ENCODE measurements at regions not wholly inside any gene's neighbourhood (a gene's known extent, or its start where the extent isn't known, plus 50 kb on each side); places are given as distances from the start of the nearest gene placed in this dataset.

DNA sequence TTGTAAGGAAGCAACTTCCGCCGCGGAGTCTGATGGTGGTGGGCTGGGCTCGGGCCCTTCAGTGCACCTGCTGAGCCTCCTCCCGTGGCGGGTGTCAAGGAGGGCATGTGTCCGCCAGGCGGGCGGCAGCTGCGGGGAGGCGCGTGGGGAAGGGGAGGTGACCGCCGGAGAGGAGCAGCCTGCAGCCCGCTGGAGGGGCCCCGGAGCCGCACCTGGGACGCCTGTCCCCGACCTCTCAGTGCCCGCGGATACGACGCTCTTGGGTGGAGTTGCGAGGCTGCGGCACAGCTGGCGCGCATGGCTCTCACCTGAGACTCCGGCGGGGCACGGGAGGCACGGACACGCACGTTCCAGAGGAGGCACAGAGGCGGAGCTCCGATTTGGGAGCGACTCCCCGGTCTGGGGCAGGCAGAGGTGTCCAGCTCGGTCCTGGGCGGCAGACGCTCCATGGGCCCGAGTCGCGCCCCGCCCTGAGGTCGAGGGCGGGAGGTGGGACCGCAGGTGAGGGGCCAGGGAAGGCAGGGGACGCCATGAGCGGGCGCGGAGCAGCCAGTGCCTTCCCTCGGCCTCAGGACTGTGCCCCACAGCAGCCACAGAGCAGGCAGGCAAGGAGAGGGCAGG, 50.2 kb upstream of the PRR20G start:
- TF ChIP-seq, protein P1, sequence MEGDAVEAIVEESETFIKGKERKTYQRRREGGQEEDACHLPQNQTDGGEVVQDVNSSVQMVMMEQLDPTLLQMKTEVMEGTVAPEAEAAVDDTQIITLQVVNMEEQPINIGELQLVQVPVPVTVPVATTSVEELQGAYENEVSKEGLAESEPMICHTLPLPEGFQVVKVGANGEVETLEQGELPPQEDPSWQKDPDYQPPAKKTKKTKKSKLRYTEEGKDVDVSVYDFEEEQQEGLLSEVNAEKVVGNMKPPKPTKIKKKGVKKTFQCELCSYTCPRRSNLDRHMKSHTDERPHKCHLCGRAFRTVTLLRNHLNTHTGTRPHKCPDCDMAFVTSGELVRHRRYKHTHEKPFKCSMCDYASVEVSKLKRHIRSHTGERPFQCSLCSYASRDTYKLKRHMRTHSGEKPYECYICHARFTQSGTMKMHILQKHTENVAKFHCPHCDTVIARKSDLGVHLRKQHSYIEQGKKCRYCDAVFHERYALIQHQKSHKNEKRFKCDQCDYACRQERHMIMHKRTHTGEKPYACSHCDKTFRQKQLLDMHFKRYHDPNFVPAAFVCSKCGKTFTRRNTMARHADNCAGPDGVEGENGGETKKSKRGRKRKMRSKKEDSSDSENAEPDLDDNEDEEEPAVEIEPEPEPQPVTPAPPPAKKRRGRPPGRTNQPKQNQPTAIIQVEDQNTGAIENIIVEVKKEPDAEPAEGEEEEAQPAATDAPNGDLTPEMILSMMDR (IDR thresholded peaks at IDR 0.05) = no peak
- TF ChIP-seq JUN (CRISPR knock-in tag; IDR thresholded peaks at IDR 0.05) (no peak), E2F4 (CRISPR knock-in tag; IDR thresholded peaks at IDR 0.05; ENCODE audit: borderline replicate concordance, low read depth) (no peak), NR1H2 (CRISPR knock-in tag; IDR thresholded peaks at IDR 0.05) (no peak), EMX1 (CRISPR knock-in tag; IDR thresholded peaks at IDR 0.05) (no peak), ZNF138 (CRISPR knock-in tag; conservative IDR thresholded peaks at IDR 0.05) (no peak), ZNF232 (CRISPR knock-in tag; IDR thresholded peaks at IDR 0.05) (no peak), TCF7 (CRISPR knock-in tag; IDR thresholded peaks at IDR 0.05; ENCODE audit: low read depth) (no peak)
- TF ChIP-seq, protein P2, sequence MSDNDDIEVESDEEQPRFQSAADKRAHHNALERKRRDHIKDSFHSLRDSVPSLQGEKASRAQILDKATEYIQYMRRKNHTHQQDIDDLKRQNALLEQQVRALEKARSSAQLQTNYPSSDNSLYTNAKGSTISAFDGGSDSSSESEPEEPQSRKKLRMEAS (CRISPR knock-in tag; IDR thresholded peaks at IDR 0.05) = no peak

Data from WTC11 (cell line).